IMR-90 (cell line): ENCODE measurements at regions not wholly inside any gene's neighbourhood (a gene's known extent, or its start where the extent isn't known, plus 50 kb on each side); places are given as distances from the start of the nearest gene placed in this dataset.

Source experiments
- ATAC-seq: fragments of 200-7000 bp; cut with Tn5 transposase; 2 replicates; pipeline ENCODE4 v1.9.1; 2020; ENCODE audit warnings: low read depth, mild to moderate bottlenecking, moderate library complexity
- BruUV-seq: library from RNA; stranded (reverse); fragments of 400-500 nt; replicated peaks from 2 replicates; lab custom pipeline; 2021; lab: Mats Ljungman, UMichigan
- CTCF ChIA-PET: fragments of 300-600 bp; formaldehyde crosslinking; extraction: SDS; loops from one replicate; lab custom pipeline; 2021; ENCODE audit warnings: antibody characterized with exemption; lab: Yijun Ruan, JAX
- POLR2A ChIA-PET: fragments of 300-600 bp; sonication (Branson Sonifier 250); formaldehyde crosslinking; loops from one replicate; lab custom pipeline; 2022; ENCODE audit warnings: antibody characterized with exemption; ENCODE audit not compliant: unreplicated experiment; lab: Charles Lee
- DNase-seq: peaks from one replicate; pipeline ENCODE4 v3.0.0; 2013
- H2AFZ ChIP-seq: replicated peaks from 2 replicates; pipeline ENCODE3; 2013; ENCODE audit warnings: low read length, mild to moderate bottlenecking; ENCODE audit not compliant: poor library complexity
- H2AK5ac ChIP-seq: 2 replicates; pipeline ENCODE4 v1.6.1; 2013; ENCODE audit warnings: low read depth, low read length, inconsistent platforms
- H2AK9ac ChIP-seq: replicated peaks from 2 replicates; pipeline ENCODE3; 2013; ENCODE audit warnings: mild to moderate bottlenecking, low read depth, low read length, moderate library complexity; ENCODE audit not compliant: poor library complexity
- H2BK120ac ChIP-seq: 2 replicates; pipeline ENCODE4 v1.6.1; 2013; ENCODE audit warnings: low read depth, low read length, inconsistent platforms
- H2BK15ac ChIP-seq: 3 replicates; pipeline ENCODE4 v1.6.1; 2013; ENCODE audit warnings: low read depth, low read length, inconsistent platforms
- H2BK20ac ChIP-seq: 2 replicates; pipeline ENCODE4 v1.6.1; 2013; ENCODE audit warnings: low read depth, mild to moderate bottlenecking, inconsistent platforms, low read length, moderate library complexity
- H2BK5ac ChIP-seq: 2 replicates; pipeline ENCODE4 v1.6.1; 2013; ENCODE audit warnings: mild to moderate bottlenecking, low read depth, low read length, inconsistent platforms; ENCODE audit not compliant: poor library complexity, severe bottlenecking
- H3K14ac ChIP-seq: replicated peaks from 2 replicates; pipeline ENCODE4 v1.6.1; 2013; ENCODE audit warnings: low read depth, low read length, inconsistent platforms
- H3K18ac ChIP-seq: 2 replicates; pipeline ENCODE4 v1.6.1; 2013; ENCODE audit warnings: low read depth, low read length, control low read depth
- H3K23ac ChIP-seq: 2 replicates; pipeline ENCODE4 v1.6.1; 2013; ENCODE audit warnings: low read depth, low read length, inconsistent platforms
- H3K27ac ChIP-seq: 2 replicates; pipeline ENCODE4 v1.5.1; 2013; ENCODE audit warnings: mild to moderate bottlenecking, control low read depth, low read length; ENCODE audit not compliant: insufficient read depth
- H3K27me3 ChIP-seq: 2 replicates; pipeline ENCODE4 v1.6.1; 2013; ENCODE audit warnings: low read length; ENCODE audit not compliant: control insufficient read depth, insufficient read depth
- H3K36me3 ChIP-seq: 2 replicates; pipeline ENCODE4 v1.6.1; 2013; ENCODE audit warnings: low read length, mixed read lengths; ENCODE audit not compliant: control insufficient read depth, insufficient read depth
- H3K4ac ChIP-seq: 2 replicates; pipeline ENCODE4 v1.6.1; 2013; ENCODE audit warnings: low read depth, low read length, inconsistent platforms
- H3K4me1 ChIP-seq: 2 replicates; pipeline ENCODE4 v1.6.1; 2013; ENCODE audit warnings: low read length, mixed read lengths; ENCODE audit not compliant: control insufficient read depth, insufficient read depth
- H3K4me2 ChIP-seq: 2 replicates; pipeline ENCODE4 v1.6.1; 2013; ENCODE audit warnings: low read depth, mild to moderate bottlenecking, control low read depth, low read length, moderate library complexity
- H3K4me3 ChIP-seq: 2 replicates; pipeline ENCODE4 v1.5.1; 2013; ENCODE audit warnings: low read depth, mild to moderate bottlenecking, control low read depth, low read length, moderate library complexity; ENCODE audit not compliant: insufficient read depth
- H3K56ac ChIP-seq: 2 replicates; pipeline ENCODE4 v1.6.1; 2013; ENCODE audit warnings: low read length, inconsistent platforms; ENCODE audit not compliant: insufficient read depth; ENCODE audit errors: extremely low read depth
- H3K79me1 ChIP-seq, 2 experiments: 2 replicates each; pipeline ENCODE4 v1.6.1; 2013; ENCODE audit warnings: low read length in 2 of 2, inconsistent platforms in 1 of 2, low read depth in 1 of 2
- H3K9ac ChIP-seq: 2 replicates; pipeline ENCODE4 v1.6.1; 2013; ENCODE audit warnings: low read depth, low read length, control low read depth
- H3K9me1 ChIP-seq: 2 replicates; pipeline ENCODE4 v1.6.1; 2013; ENCODE audit warnings: low read length, inconsistent platforms; ENCODE audit not compliant: insufficient read depth
- H3K9me3 ChIP-seq: 2 replicates; pipeline ENCODE4 v1.6.1; 2013; ENCODE audit warnings: low read length; ENCODE audit not compliant: control insufficient read depth, insufficient read depth
- H4K20me1 ChIP-seq: 2 replicates; pipeline ENCODE4 v1.6.1; 2013; ENCODE audit warnings: low read length, inconsistent platforms; ENCODE audit not compliant: insufficient read depth
- H4K5ac ChIP-seq: 2 replicates; pipeline ENCODE4 v1.6.1; 2013; ENCODE audit warnings: mild to moderate bottlenecking, low read depth, low read length, control low read depth
- H4K8ac ChIP-seq, 2 experiments: 2 replicates each; pipeline ENCODE4 v1.6.1; 2013; ENCODE audit warnings: low read depth in 2 of 2, low read length in 2 of 2, control low read depth in 1 of 2, inconsistent platforms in 1 of 2
- H4K91ac ChIP-seq: 2 replicates; pipeline ENCODE4 v1.6.1; 2013; ENCODE audit warnings: low read depth, low read length, inconsistent platforms; ENCODE audit not compliant: insufficient read depth
- MAFK ChIP-seq: IDR thresholded peaks from 2 replicates; pipeline ENCODE4 v1.6.1; 2012; ENCODE audit warnings: low read depth, low read length, improper control_type of control experiment
- RFX5 ChIP-seq: IDR thresholded peaks from 2 replicates; pipeline ENCODE4 v1.8.0; 2012; ENCODE audit warnings: low read depth, mild to moderate bottlenecking, low read length, moderate library complexity
- WGBS, 2 experiments: methylation state at CpG; one replicate each; pipeline versions ENCODE4 v1.1.5 to v1.1.7; 2013; ENCODE audit warnings: missing lambda C conversion rate in 2 of 2; ENCODE audit not compliant: insufficient read length in 1 of 2; ENCODE audit errors: extremely low coverage in 2 of 2; 5-methylcytosine and 5-hydroxymethylcytosine counted together
- dilution Hi-C: fragments of 300-500 bp; cut with HindIII; formaldehyde crosslinking; loops from one replicate; pipeline ENCODE4 v1.14.3; 2018; ENCODE audit warnings: low sequenced_read_pairs; ENCODE audit not compliant: unreplicated experiment
- in situ Hi-C: fragments of 300-500 bp; cut with MboI; formaldehyde crosslinking; loops from 3 replicates; pipeline ENCODE4 v1.14.3; 2019; ENCODE audit warnings: low sequenced_read_pairs, inconsistent platforms, mixed read lengths
- intact Hi-C: fragments of 100-400 bp; cut with micrococcal nuclease; formaldehyde crosslinking; loops from 2 replicates; pipeline ENCODE4 v1.10.0; 2022
- TF ChIP-seq, protein P1 (sequence below): fragments of 150-350 bp; IDR thresholded peaks from 2 replicates; pipeline ENCODE4 v1.6.1; 2016; ENCODE audit warnings: low read depth, mild to moderate bottlenecking, low read length, moderate library complexity, borderline replicate concordance

DNA sequence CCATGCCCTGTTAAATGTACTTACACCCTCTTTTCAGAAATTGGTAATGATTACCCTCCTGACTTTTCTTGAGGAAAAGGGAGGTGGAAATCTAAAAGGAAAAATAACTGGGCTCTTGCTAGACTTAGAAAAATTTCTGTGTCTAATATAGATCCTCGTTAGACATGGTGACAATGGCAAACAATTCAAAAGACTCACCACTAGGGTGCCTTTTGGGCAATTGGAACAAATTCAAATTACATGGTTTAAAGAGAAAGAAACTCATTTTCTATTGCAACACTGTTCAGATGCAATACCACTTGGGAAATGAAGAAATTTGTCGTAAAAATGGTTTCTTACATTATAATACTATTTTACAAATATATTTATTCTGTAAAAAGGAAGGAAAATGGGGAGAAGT lies 950.1 kb downstream of the GRM8 start:
- Histone ChIP-seq H2BK120ac (no peak overlapping the region), H3K4ac (no peak overlapping the region), H4K91ac (no peak overlapping the region), H4K5ac (no peak overlapping the region), H3K56ac (no peak overlapping the region), H3K9ac (no peak overlapping the region), H2BK5ac (no peak overlapping the region), H3K27me3 (no peaks in the 10 kb centered on the region), H3K4me1 (no peaks in the 10 kb centered on the region), H4K8ac (no peak overlapping the region), H3K4me3 (no peak overlapping the region), H2BK15ac (no peak overlapping the region), H3K36me3 (no peaks in the 10 kb centered on the region), H3K79me1 (no peaks in the 10 kb centered on the region), H4K20me1 (no peaks in the 10 kb centered on the region), H3K9me3 (peaks cover 12% of the 10 kb centered on the region), H2AK5ac (no peak overlapping the region), H3K9me1 (no peaks in the 10 kb centered on the region), H2BK20ac (no peak overlapping the region), H3K18ac (no peak overlapping the region), H2AK9ac (no peak overlapping the region), H2AFZ (no peak overlapping the region), H3K23ac (no peak overlapping the region), H3K27ac (no peak overlapping the region), H3K4me2 (no peak overlapping the region), H3K14ac (no peak overlapping the region)
- BruUV-seq, result no TSS peak
- no peak for ATAC-seq
- TF ChIP-seq MAFK, result no peak
- TF ChIP-seq, protein P1, sequence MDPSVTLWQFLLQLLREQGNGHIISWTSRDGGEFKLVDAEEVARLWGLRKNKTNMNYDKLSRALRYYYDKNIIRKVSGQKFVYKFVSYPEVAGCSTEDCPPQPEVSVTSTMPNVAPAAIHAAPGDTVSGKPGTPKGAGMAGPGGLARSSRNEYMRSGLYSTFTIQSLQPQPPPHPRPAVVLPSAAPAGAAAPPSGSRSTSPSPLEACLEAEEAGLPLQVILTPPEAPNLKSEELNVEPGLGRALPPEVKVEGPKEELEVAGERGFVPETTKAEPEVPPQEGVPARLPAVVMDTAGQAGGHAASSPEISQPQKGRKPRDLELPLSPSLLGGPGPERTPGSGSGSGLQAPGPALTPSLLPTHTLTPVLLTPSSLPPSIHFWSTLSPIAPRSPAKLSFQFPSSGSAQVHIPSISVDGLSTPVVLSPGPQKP, result no peak
- TF ChIP-seq RFX5, result no peak
- no peak for DNase-seq
- dilution Hi-C loops (no loop called here), intact Hi-C loops (no loop called here), in situ Hi-C loops (no loop called here)
- ChIA-PET POLR2A (no interaction called here), CTCF (no interaction called here)
- WGBS, 2 experiments, result no CpG with 5 or more reads among the region's 2 CpGs
